GM12878 (cell line): ENCODE measurements at regions not wholly inside any gene's neighbourhood (a gene's known extent, or its start where the extent isn't known, plus 50 kb on each side); places are given as distances from the start of the nearest gene placed in this dataset.
A peak's percentile ranks its signal among the peaks of the same experiment; 100 is the strongest.

Experiments
- ATAC-seq: fragments of 200-7000 bp; cut with Tn5 transposase; 3 replicates; pipeline ENCODE4 v1.9.1; 2020; ENCODE audit warnings: mild to moderate bottlenecking, moderate library complexity
- BruUV-seq: library from RNA; stranded (reverse); fragments of 400-500 nt; replicated peaks from 2 replicates; lab custom pipeline; 2021; lab: Mats Ljungman, UMichigan
- CTCF ChIA-PET: fragments of 300-600 bp; sonication (Branson Sonifier 250); formaldehyde crosslinking; extraction: SDS; loops from one replicate; lab custom pipeline; 2021; ENCODE audit warnings: inconsistent platforms; lab: Yijun Ruan, JAX
- POLR2A ChIA-PET: fragments of 350-600 bp; formaldehyde crosslinking; extraction: SDS; loops from one replicate; lab custom pipeline; 2021; ENCODE audit warnings: inconsistent platforms; lab: Charles Lee
- RAD21 ChIA-PET: fragments of 300-600 bp; sonication (Branson Sonifier 250); formaldehyde crosslinking; loops from one replicate; lab custom pipeline; 2023; ENCODE audit warnings: antibody characterized with exemption; ENCODE audit not compliant: unreplicated experiment; lab: Charles Lee
- SMC1A ChIA-PET: fragments of 300-600 bp; sonication (Branson Sonifier 250); formaldehyde crosslinking; loops from one replicate; lab custom pipeline; 2023; ENCODE audit not compliant: unreplicated experiment, uncharacterized antibody; lab: Charles Lee
- DNase-seq: peaks from one replicate; pipeline ENCODE4 v3.0.0-alpha.2; 2011; ENCODE audit warnings: low read depth, low spot score
- FAIRE-seq: peaks from 3 replicates; lab custom pipeline; 2011; peaks lifted over from hg19 to GRCh38; lab: Jason Lieb, UNC
- H2AFZ ChIP-seq: 2 replicates; pipeline ENCODE4 v1.6.0; 2011; ENCODE audit warnings: low read depth, low read length, control low read depth; ENCODE audit not compliant: control insufficient read depth
- H3K27ac ChIP-seq: 2 replicates; pipeline ENCODE4 v1.5.1; 2011; ENCODE audit warnings: control low read depth; ENCODE audit not compliant: control insufficient read depth, insufficient read depth
- H3K27me3 ChIP-seq, 2 experiments: replicated peaks in 1 of 2; 2 replicates each; pipeline versions ENCODE4 v1.6.0 to v1.6.1; 2011; ENCODE audit warnings: low read length in 1 of 2; ENCODE audit not compliant: control insufficient read depth in 2 of 2, insufficient read depth in 2 of 2
- H3K36me3 ChIP-seq, 2 experiments: 2 replicates each; pipeline ENCODE4 v1.5.1; 2011; ENCODE audit warnings: low read length in 1 of 2; ENCODE audit not compliant: control insufficient read depth in 2 of 2, insufficient read depth in 2 of 2
- H3K4me1 ChIP-seq: 2 replicates; pipeline ENCODE4 v1.6.1; 2011; ENCODE audit warnings: mild to moderate bottlenecking, low read length, moderate library complexity, mixed read lengths; ENCODE audit not compliant: control insufficient read depth, insufficient read depth
- H3K4me2 ChIP-seq: 2 replicates; pipeline ENCODE4 v1.6.0; 2011; ENCODE audit warnings: control low read depth; ENCODE audit not compliant: control insufficient read depth, insufficient read depth
- H3K4me3 ChIP-seq: fragments of 200-600 bp; sonication (generic); 2 replicates; pipeline ENCODE4 v1.5.1; 2016
- H3K79me2 ChIP-seq: 2 replicates; pipeline ENCODE4 v1.6.0; 2011; ENCODE audit warnings: low read length; ENCODE audit not compliant: control insufficient read depth, insufficient read depth
- H3K9ac ChIP-seq: 2 replicates; pipeline ENCODE4 v1.8.0; 2011; ENCODE audit warnings: low read length, control low read depth, mixed read lengths; ENCODE audit not compliant: control insufficient read depth, insufficient read depth
- H3K9me3 ChIP-seq: replicated peaks from 3 replicates; pipeline ENCODE4 v1.5.1; 2011; ENCODE audit warnings: mild to moderate bottlenecking, low read length; ENCODE audit not compliant: control insufficient read depth, insufficient read depth
- H4K20me1 ChIP-seq: 2 replicates; pipeline ENCODE4 v1.6.0; 2011; ENCODE audit not compliant: control insufficient read depth, insufficient read depth
- CHD1 ChIP-seq: IDR thresholded peaks from 2 replicates; pipeline ENCODE4 v1.6.1; 2012; ENCODE audit warnings: low read depth, low read length, improper control_type of control experiment
- EED ChIP-seq: sonication (generic); IDR thresholded peaks from 2 replicates; pipeline ENCODE4 v1.6.1; 2016; ENCODE audit warnings: antibody characterized with exemption, low read depth
- EP300 ChIP-seq, 2 experiments: fragments of 150-350 bp in 1 of 2; IDR thresholded peaks; 2 replicates each; pipeline ENCODE4 v1.6.1; 2011 to 2012; ENCODE audit warnings: low read depth in 2 of 2, low read length in 2 of 2, borderline replicate concordance in 1 of 2, improper control_type of control experiment in 1 of 2, inconsistent platforms in 1 of 2; ENCODE audit not compliant: control insufficient read depth in 1 of 2
- GABPA ChIP-seq: IDR thresholded peaks from 2 replicates; pipeline ENCODE4 v1.6.1; 2014; ENCODE audit warnings: antibody characterized with exemption, low read depth, mild to moderate bottlenecking, inconsistent platforms
- HCFC1 ChIP-seq: fragments of 150-350 bp; IDR thresholded peaks from 2 replicates; pipeline ENCODE4 v1.6.1; 2014; ENCODE audit warnings: low read length
- HDAC2 ChIP-seq: fragments of 200-600 bp; sonication (generic); IDR thresholded peaks from 2 replicates; pipeline ENCODE4 v1.6.1; 2017
- IRF4 ChIP-seq: IDR thresholded peaks from 2 replicates; pipeline ENCODE4 v1.6.1; 2011; ENCODE audit warnings: low read depth, low read length
- JUND ChIP-seq: IDR thresholded peaks from 2 replicates; pipeline ENCODE4 v1.6.1; 2012; ENCODE audit warnings: low read depth, mild to moderate bottlenecking, low read length, improper control_type of control experiment, moderate library complexity
- LARP7 ChIP-seq: fragments of 450-650 bp; IDR thresholded peaks from 2 replicates; pipeline ENCODE4 v1.6.1; 2017; ENCODE audit warnings: mild to moderate bottlenecking
- MYB ChIP-seq: fragments of 150-350 bp; IDR thresholded peaks from 2 replicates; pipeline ENCODE4 v1.6.1; 2014; ENCODE audit warnings: mild to moderate bottlenecking, low read depth, low read length, borderline replicate concordance
- MYC ChIP-seq: IDR thresholded peaks from 2 replicates; pipeline ENCODE4 v1.6.1; 2011; ENCODE audit warnings: mild to moderate bottlenecking, low read length, moderate library complexity, inconsistent platforms; ENCODE audit not compliant: insufficient read depth, insufficient replicate concordance, insufficient read length, severe bottlenecking
- NR2C1 ChIP-seq: fragments of 450-650 bp; IDR thresholded peaks from 2 replicates; pipeline ENCODE4 v1.6.1; 2017; ENCODE audit warnings: antibody characterized with exemption, mild to moderate bottlenecking, moderate library complexity
- NR2C2 ChIP-seq: IDR thresholded peaks from 2 replicates; pipeline ENCODE4 v1.6.1; 2011; ENCODE audit warnings: borderline replicate concordance, low read depth; ENCODE audit not compliant: control insufficient read depth, insufficient read length
- POU2F2 ChIP-seq: IDR thresholded peaks from 3 replicates; pipeline ENCODE4 v1.6.1; 2011; ENCODE audit warnings: low read depth, mild to moderate bottlenecking, low read length, borderline replicate concordance
- RAD51 ChIP-seq: fragments of 450-650 bp; IDR thresholded peaks from 2 replicates; pipeline ENCODE4 v1.6.1; 2016; ENCODE audit warnings: moderate library complexity, mild to moderate bottlenecking, inconsistent platforms
- RCOR1 ChIP-seq: conservative IDR thresholded peaks from 2 replicates; pipeline ENCODE4 v1.6.1; 2012; ENCODE audit warnings: low read depth, low read length, improper control_type of control experiment
- SREBF1 ChIP-seq: IDR thresholded peaks from 2 replicates; pipeline ENCODE4 v1.6.1; 2012; ENCODE audit warnings: mild to moderate bottlenecking, low read length
- TAF1 ChIP-seq: IDR thresholded peaks from 2 replicates; pipeline ENCODE4 v1.6.1; 2011; ENCODE audit warnings: mild to moderate bottlenecking, low read depth, low read length, borderline replicate concordance
- TARDBP ChIP-seq: IDR thresholded peaks from 2 replicates; pipeline ENCODE4 v1.6.1; 2016; ENCODE audit warnings: borderline replicate concordance
- TCF3 ChIP-seq: IDR thresholded peaks from 2 replicates; pipeline ENCODE4 v1.6.1; 2012; ENCODE audit warnings: low read depth, mild to moderate bottlenecking, low read length, borderline replicate concordance; ENCODE audit not compliant: insufficient read depth
- YY1 ChIP-seq: IDR thresholded peaks from 2 replicates; pipeline ENCODE4 v1.6.1; 2011; ENCODE audit warnings: low read depth, mild to moderate bottlenecking, low read length
- ZNF592 ChIP-seq: fragments of 450-650 bp; IDR thresholded peaks from 2 replicates; pipeline ENCODE4 v1.6.1; 2017; ENCODE audit warnings: mild to moderate bottlenecking, moderate library complexity
- ZNF622 ChIP-seq: fragments of 450-650 bp; IDR thresholded peaks from 2 replicates; pipeline ENCODE4 v1.6.1; 2017; ENCODE audit warnings: mild to moderate bottlenecking, inconsistent platforms
- WGBS: methylation state at CpG from one replicate; pipeline ENCODE4 v1.1.6; 2016; ENCODE audit warnings: low lambda C conversion rate; ENCODE audit not compliant: insufficient replicate concordance, insufficient coverage; ENCODE audit errors: missing lambda C conversion rate; 5-methylcytosine and 5-hydroxymethylcytosine counted together
- in situ Hi-C: fragments of 300-500 bp; cut with MboI; formaldehyde crosslinking; loops from 9 replicates; pipeline ENCODE4 v1.14.3; 2018; ENCODE audit warnings: mixed read lengths
- intact Hi-C: fragments of 100-400 bp; cut with micrococcal nuclease; formaldehyde crosslinking; loops from one replicate; pipeline ENCODE4 v1.14.2; 2022; ENCODE audit not compliant: unreplicated experiment

GRCh38 chr1:234955107-234955731 is 173.4 kb downstream of the TOMM20 start:
- Histone ChIP-seq H3K79me2 (peaks cover 4% of the 10 kb centered on the region), H3K4me2 (peak overlapping the region; percentile 80), H3K9ac (peak overlapping the region; percentile 81), H3K36me3 (no peaks in the 10 kb centered on the region), H2AFZ (peak overlapping the region; percentile 81), H4K20me1 (no peaks in the 10 kb centered on the region), H3K4me1 (peaks cover 48% of the 10 kb centered on the region), H3K27me3 (no peaks in the 10 kb centered on the region), H3K4me3 (no peak overlapping the region; the same call in 1 of the 2 replicates), H3K9me3 (no peaks in the 10 kb centered on the region), H3K27ac (peak overlapping the region; percentile 93)
- WGBS = 24% methylated on average over 11 of the region's 11 CpGs
- in situ Hi-C loops (no loop called here), intact Hi-C loops (loop anchor here (1.0 to 2.0 kb wide), 6 partner anchors 16 to 182 kb away; no protein-coding TSS in a partner anchor)
- DNase-seq (no peak), FAIRE-seq (peak; percentile 41), ATAC-seq (peak; percentile 63)
- ChIA-PET CTCF (interaction anchor here (0.9 to 2.6 kb wide), 11 partner anchors 10 to 456 kb away, joined by 3 to 12 read pairs (median 4); no protein-coding TSS in a partner anchor), SMC1A (interaction anchor here (0.6 to 7.4 kb wide), 37 partner anchors 7 to 532 kb away, joined by 3 to 80 read pairs (median 4); partner anchors contain the start of gene IRF2BP2), RAD21 (interaction anchor here (0.7 to 14.4 kb wide), 29 partner anchors 8 to 455 kb away, joined by 3 to 258 read pairs (median 6); partner anchors contain the start of gene IRF2BP2), POLR2A (interaction anchor here (0.7 to 3.5 kb wide), 22 partner anchors 8 to 354 kb away, joined by 3 to 15 read pairs (median 6); no protein-coding TSS in a partner anchor)
- no TSS peak for BruUV-seq
- TF ChIP-seq ZNF592 (no peak), EP300 (IDR thresholded peaks at IDR 0.05; ENCODE audit: borderline replicate concordance in 1 of 2, control insufficient read depth in 1 of 2, low read depth in 2 of 2, low read length in 2 of 2) (peak in 1 of 2 experiments; percentile 33; a peak in 1 of 4 replicates), ZNF622 (no peak), TAF1 (no peak), MYB (no peak), YY1 (no peak), LARP7 (peak; percentile 42; the same call in 1 of the 2 replicates), NR2C2 (no peak), JUND (no peak), HDAC2 (no peak), GABPA (no peak), RAD51 (no peak), IRF4 (no peak), RCOR1 (no peak), POU2F2 (no peak), SREBF1 (no peak), TCF3 (peak; percentile 71; the same call in 1 of the 2 replicates), MYC (no peak), TARDBP (no peak), HCFC1 (no peak), EED (peak; percentile 85), CHD1 (peak; percentile 70; the same call in 1 of the 2 replicates), NR2C1 (peak; percentile 63)
